Daoy (cell line): ENCODE measurements at regions not wholly inside any gene's neighbourhood (a gene's known extent, or its start where the extent isn't known, plus 50 kb on each side); places are given as distances from the start of the nearest gene placed in this dataset.
"Not testable (repeated sequence)": the region's sequence is repeated elsewhere in the genome, so short reads cannot be mapped to it uniquely, and the experiment has no call there.

Experiments used
- DNase-seq: peaks from one replicate; pipeline ENCODE4 v3.0.0-alpha.2; 2015; ENCODE audit warnings: low read depth

DNA sequence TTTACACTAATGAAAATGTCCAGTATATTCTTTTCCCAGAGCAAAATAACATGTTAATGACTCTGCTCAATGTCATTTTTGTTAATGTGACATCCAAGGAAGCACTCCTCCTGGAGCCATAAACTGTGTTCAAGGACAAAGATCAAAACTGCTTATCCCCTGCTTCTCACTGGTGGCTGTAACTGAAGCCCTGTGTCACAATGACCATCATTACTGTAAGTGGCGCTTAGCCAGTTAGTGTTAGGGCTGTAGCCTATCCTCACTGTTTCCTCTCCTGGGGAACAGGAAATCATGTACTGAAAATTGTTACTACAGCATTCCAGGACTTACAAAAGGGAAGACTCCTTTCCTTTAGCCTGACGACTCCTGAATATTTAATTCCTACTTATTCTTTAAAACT is 71.7 kb upstream of the COX7C start:
- no peak for DNase-seq

DNA sequence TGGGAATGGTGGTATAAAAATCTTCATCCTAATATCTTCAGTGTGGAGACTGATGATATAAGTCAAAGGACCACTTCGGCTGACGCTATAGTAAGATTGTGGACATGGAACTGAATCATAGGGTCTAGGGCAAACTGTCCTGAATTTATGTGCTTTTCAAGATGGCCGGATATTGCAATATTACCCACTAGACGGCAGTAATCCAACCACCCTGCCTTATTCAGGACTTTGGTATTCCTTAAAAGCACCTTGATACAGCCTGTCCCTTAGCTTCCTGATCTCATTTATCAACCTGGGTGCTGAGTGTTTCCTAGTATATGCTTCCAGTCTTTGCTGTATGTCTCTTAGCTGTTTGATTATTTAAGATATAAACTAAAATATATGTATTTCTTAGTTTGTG is 71.2 kb upstream of the COX7C start:
- DNase-seq = peak; percentile 17

DNA sequence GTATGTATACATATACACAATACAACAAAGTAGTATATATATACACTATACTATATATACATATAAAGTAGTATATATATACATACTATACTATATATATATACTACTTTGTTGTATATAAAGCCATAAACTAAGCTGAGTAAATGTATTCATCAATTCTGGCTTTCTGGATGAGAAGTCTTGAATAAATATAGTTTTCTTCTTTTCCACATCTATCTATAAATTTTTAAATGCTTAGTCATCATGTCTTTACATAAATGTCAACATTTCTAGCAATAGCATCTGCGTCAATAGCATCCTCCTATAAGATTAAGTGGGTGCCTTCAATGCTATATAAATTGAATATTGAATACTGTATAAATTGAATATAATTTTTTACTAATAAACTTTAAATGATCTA is 63.1 kb upstream of the COX7C start:
- no peak for DNase-seq

DNA sequence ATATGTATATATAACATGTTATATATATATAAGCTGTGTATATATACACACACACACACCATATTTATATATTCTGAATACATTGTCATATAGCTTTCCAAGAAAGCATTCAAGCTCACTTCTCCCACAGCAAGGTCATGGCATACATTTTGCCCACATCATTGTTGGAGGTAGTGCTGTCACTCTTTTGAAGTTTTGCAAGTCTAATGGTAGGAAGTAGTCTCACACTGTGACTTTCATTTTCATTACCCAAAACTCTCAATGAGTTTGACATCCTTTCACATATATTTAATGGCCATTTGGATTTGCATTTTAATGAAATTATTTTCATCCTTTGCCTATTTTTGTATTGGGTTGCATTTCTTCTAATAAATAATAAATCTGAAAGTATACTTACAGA is 59.8 kb upstream of the COX7C start:
- no peak for DNase-seq

DNA sequence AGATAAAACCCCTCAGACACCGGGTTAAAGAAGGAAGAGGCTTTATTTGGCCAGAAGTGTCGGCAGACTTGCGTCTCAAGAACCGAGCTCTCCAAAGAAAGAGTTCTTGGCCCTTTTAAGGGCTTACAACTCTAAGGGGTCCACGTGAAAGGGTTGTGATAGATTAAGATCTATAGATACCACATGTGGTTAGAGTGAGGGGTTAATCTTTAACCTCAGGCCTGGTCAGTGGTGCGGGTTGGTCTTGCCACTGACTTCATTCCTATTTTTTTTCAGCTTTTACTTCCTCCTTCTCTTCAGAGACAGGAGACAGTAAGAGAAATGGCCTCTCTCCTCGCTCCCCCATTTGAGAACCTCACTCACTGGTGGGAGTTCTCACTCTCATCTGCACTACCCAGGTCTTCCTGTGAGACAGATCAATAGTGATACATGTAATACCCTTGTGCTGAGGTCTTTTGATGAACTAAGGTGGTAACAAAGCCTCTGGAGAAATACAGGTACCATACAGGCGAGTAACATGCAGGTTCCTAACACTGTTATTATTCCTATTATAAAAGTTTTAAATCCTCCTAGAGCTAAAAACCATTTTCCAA is 52.4 kb upstream of the COX7C start:
- no peak for DNase-seq

DNA sequence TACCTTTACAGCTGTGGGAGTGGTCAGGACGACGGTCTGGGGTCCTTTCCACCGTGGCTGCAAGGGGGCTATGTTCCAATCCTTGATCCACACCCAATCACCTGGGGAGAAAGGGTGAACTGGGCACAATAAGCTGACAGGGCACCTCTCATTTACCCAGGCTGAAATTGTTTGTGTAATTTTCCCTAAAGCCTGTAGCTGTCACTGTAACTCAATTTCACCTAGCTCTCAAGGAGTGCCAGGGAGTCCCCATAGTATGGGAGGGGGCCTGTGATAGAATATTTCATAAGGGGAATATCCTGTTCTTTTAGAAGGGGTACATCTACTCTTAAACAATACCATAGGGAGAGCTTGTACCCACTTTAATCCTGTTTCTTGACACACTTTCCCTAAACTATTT is 51.7 kb upstream of the COX7C start:
- DNase-seq = not testable (repeated sequence)
